22Rv1 (cell line): ENCODE measurements at regions not wholly inside any gene's neighbourhood (a gene's known extent, or its start where the extent isn't known, plus 50 kb on each side); places are given as distances from the start of the nearest gene placed in this dataset.

Experiments
- CTCF ChIP-seq: fragments of 450-650 bp; IDR thresholded peaks from 2 replicates; pipeline ENCODE4 v1.5.1; 2017; ENCODE audit warnings: mild to moderate bottlenecking
- ZFX ChIP-seq: fragments of 450-650 bp; IDR thresholded peaks from 2 replicates; pipeline ENCODE4 v1.6.1; 2017; ENCODE audit warnings: antibody characterized with exemption, borderline replicate concordance

GRCh38 chr5:112023766-112024165 is 266.8 kb upstream of the NREP start:
- TF ChIP-seq CTCF (no peak), ZFX (no peak)
